ENCODE measurements at regions not wholly inside any gene's neighbourhood (a gene's known extent, or its start where the extent isn't known, plus 50 kb on each side); places are given as distances from the start of the nearest gene placed in this dataset.

GRCh38 chr16:8469102-8469778 lies 121.1 kb downstream of the TMEM114 start:
- no peak overlapping the region for H3K4me3 ChIP-seq (ENCODE audit: low read depth, low read length)
- no peaks in the 10 kb centered on the region for H3K27me3 ChIP-seq (ENCODE audit: control insufficient read depth, insufficient read depth, low read length)
- TF ChIP-seq, protein P1, sequence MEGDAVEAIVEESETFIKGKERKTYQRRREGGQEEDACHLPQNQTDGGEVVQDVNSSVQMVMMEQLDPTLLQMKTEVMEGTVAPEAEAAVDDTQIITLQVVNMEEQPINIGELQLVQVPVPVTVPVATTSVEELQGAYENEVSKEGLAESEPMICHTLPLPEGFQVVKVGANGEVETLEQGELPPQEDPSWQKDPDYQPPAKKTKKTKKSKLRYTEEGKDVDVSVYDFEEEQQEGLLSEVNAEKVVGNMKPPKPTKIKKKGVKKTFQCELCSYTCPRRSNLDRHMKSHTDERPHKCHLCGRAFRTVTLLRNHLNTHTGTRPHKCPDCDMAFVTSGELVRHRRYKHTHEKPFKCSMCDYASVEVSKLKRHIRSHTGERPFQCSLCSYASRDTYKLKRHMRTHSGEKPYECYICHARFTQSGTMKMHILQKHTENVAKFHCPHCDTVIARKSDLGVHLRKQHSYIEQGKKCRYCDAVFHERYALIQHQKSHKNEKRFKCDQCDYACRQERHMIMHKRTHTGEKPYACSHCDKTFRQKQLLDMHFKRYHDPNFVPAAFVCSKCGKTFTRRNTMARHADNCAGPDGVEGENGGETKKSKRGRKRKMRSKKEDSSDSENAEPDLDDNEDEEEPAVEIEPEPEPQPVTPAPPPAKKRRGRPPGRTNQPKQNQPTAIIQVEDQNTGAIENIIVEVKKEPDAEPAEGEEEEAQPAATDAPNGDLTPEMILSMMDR (IDR thresholded peaks at IDR 0.05; ENCODE audit: insufficient read depth, low read length, poor library complexity, severe bottlenecking), result no peak
- no peaks in the 10 kb centered on the region for H3K36me3 ChIP-seq (ENCODE audit: control insufficient read depth, insufficient read depth, low read length)
- no peak for DNase-seq (ENCODE audit: low read depth)

- DNase-seq (ENCODE audit: low read depth), result no peak
- Histone ChIP-seq H3K27me3 (ENCODE audit: control insufficient read depth, insufficient read depth, low read length) (no peaks in the 10 kb centered on the region), H3K4me3 (ENCODE audit: low read depth, low read length) (no peak overlapping the region), H3K36me3 (ENCODE audit: control insufficient read depth, insufficient read depth, low read length) (no peaks in the 10 kb centered on the region)
- TF ChIP-seq, protein P1 (IDR thresholded peaks at IDR 0.05; ENCODE audit: insufficient read depth, low read length, poor library complexity, severe bottlenecking), result no peak
Observed at GRCh38 chr16:8464979-8465378, 125.3 kb downstream of the TMEM114 start.

GRCh38 chr16:8459085-8459733 lies 131.1 kb downstream of the TMEM114 start:
- DNase-seq (ENCODE audit: low read depth), result no peak
- TF ChIP-seq, protein P1 (IDR thresholded peaks at IDR 0.05; ENCODE audit: insufficient read depth, low read length, poor library complexity, severe bottlenecking), result no peak
- Histone ChIP-seq H3K36me3 (ENCODE audit: control insufficient read depth, insufficient read depth, low read length) (no peaks in the 10 kb centered on the region), H3K4me3 (ENCODE audit: low read depth, low read length) (no peak overlapping the region), H3K27me3 (ENCODE audit: control insufficient read depth, insufficient read depth, low read length) (no peaks in the 10 kb centered on the region)

GRCh38 chr16:8458481-8459046 lies 131.7 kb downstream of the TMEM114 start:
- Histone ChIP-seq H3K27me3 (ENCODE audit: control insufficient read depth, insufficient read depth, low read length) (no peaks in the 10 kb centered on the region), H3K4me3 (ENCODE audit: low read depth, low read length) (no peak overlapping the region), H3K36me3 (ENCODE audit: control insufficient read depth, insufficient read depth, low read length) (no peaks in the 10 kb centered on the region)
- no peak for DNase-seq (ENCODE audit: low read depth)
- TF ChIP-seq, protein P1 (IDR thresholded peaks at IDR 0.05; ENCODE audit: insufficient read depth, low read length, poor library complexity, severe bottlenecking), result no peak

DNA sequence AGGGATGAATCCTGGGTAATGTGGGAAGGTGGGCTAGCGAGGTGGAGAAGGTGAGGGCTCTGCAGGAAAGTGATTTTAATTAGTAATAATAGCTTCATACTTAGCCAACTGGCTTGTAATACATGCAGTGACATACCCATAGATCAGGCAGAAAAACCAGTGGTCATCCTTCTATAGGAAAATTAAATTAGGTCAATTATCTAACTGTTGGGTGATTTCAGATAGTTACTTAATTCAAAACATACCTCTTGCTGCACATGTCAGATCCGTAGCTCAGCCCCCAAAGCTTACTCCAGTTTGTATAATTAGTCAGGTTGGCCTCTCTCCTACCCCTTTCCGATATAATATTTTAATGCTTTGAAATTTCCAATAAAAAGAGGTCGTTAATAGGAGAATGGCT lies 137.0 kb downstream of the TMEM114 start:
- no peak for DNase-seq (ENCODE audit: low read depth)
- Histone ChIP-seq H3K27me3 (ENCODE audit: control insufficient read depth, insufficient read depth, low read length) (no peaks in the 10 kb centered on the region), H3K4me3 (ENCODE audit: low read depth, low read length) (no peak overlapping the region), H3K36me3 (ENCODE audit: control insufficient read depth, insufficient read depth, low read length) (no peaks in the 10 kb centered on the region)
- TF ChIP-seq, protein P1 (IDR thresholded peaks at IDR 0.05; ENCODE audit: insufficient read depth, low read length, poor library complexity, severe bottlenecking), result no peak
